Testis (tissue), 2 donors: ENCODE measurements at regions not wholly inside any gene's neighbourhood (a gene's known extent, or its start where the extent isn't known, plus 50 kb on each side); places are given as distances from the start of the nearest gene placed in this dataset.

Experiments
- POLR2A ChIP-seq: fragments of 450-650 bp; IDR thresholded peaks from one replicate; pipeline ENCODE4 v1.6.1; 2017; ENCODE audit warnings: antibody characterized with exemption, mild to moderate bottlenecking, moderate library complexity
- TF ChIP-seq, protein P1 (sequence below), 3 experiments: fragments of 450-650 bp in 2 of 3; fragments of 200-600 bp in 1 of 3; sonication (generic) in 1 of 3; IDR thresholded peaks; one replicate each; pipeline ENCODE4 v1.5.1; 2016 to 2019; ENCODE audit warnings: antibody characterized with exemption in 3 of 3, mild to moderate bottlenecking in 2 of 3, moderate library complexity in 1 of 3

- TF ChIP-seq, protein P1, sequence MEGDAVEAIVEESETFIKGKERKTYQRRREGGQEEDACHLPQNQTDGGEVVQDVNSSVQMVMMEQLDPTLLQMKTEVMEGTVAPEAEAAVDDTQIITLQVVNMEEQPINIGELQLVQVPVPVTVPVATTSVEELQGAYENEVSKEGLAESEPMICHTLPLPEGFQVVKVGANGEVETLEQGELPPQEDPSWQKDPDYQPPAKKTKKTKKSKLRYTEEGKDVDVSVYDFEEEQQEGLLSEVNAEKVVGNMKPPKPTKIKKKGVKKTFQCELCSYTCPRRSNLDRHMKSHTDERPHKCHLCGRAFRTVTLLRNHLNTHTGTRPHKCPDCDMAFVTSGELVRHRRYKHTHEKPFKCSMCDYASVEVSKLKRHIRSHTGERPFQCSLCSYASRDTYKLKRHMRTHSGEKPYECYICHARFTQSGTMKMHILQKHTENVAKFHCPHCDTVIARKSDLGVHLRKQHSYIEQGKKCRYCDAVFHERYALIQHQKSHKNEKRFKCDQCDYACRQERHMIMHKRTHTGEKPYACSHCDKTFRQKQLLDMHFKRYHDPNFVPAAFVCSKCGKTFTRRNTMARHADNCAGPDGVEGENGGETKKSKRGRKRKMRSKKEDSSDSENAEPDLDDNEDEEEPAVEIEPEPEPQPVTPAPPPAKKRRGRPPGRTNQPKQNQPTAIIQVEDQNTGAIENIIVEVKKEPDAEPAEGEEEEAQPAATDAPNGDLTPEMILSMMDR (IDR thresholded peaks at IDR 0.05), result peak in 1 of 3 experiments; percentile 7
- no peak for TF ChIP-seq POLR2A
Measured at GRCh38 chr7:112940314-112940732, 146.3 kb downstream of the GPR85 start.
